H1 (cell line): ENCODE measurements at regions not wholly inside any gene's neighbourhood (a gene's known extent, or its start where the extent isn't known, plus 50 kb on each side); places are given as distances from the start of the nearest gene placed in this dataset.

ENCODE experiments used
- CTCF ChIA-PET: fragments of 300-600 bp; sonication (Branson Sonifier 250); formaldehyde crosslinking; loops from one replicate; lab custom pipeline; 2021; ENCODE audit not compliant: partially characterized antibody; lab: Charles Lee
- POLR2A ChIA-PET: fragments of 300-600 bp; sonication (Branson Sonifier 250); formaldehyde crosslinking; loops from one replicate; lab custom pipeline; 2021; ENCODE audit warnings: inconsistent platforms; ENCODE audit not compliant: partially characterized antibody; lab: Charles Lee
- DNase-seq, 2 experiments: peaks; one replicate each; pipeline versions ENCODE4 v3.0.0 to v3.0.0-alpha.2; 2010 to 2022; ENCODE audit warnings: low spot score in 2 of 2, low read depth in 1 of 2, mixed read lengths in 1 of 2
- FAIRE-seq: peaks from 2 replicates; lab custom pipeline; 2011; peaks lifted over from hg19 to GRCh38; lab: Jason Lieb, UNC
- H2AFZ ChIP-seq: 2 replicates; pipeline ENCODE4 v1.8.1; 2012; ENCODE audit warnings: low read length, inconsistent platforms
- H2AK5ac ChIP-seq: 2 replicates; pipeline ENCODE4 v1.6.1; 2013; ENCODE audit warnings: low read depth, low read length
- H2BK120ac ChIP-seq: replicated peaks from 2 replicates; pipeline ENCODE3; 2013; ENCODE audit warnings: low read depth, low read length, inconsistent platforms
- H2BK12ac ChIP-seq: 2 replicates; pipeline ENCODE4 v1.6.1; 2013; ENCODE audit warnings: low read depth, low read length
- H2BK15ac ChIP-seq: 2 replicates; pipeline ENCODE4 v1.6.1; 2013; ENCODE audit warnings: low read length
- H2BK20ac ChIP-seq: 2 replicates; pipeline ENCODE4 v1.6.1; 2013; ENCODE audit warnings: low read length
- H2BK5ac ChIP-seq: 2 replicates; pipeline ENCODE4 v1.6.1; 2013; ENCODE audit warnings: low read depth, low read length
- H3K14ac ChIP-seq: 2 replicates; pipeline ENCODE4 v1.6.1; 2013; ENCODE audit warnings: inconsistent platforms; ENCODE audit not compliant: insufficient read length
- H3K18ac ChIP-seq: 2 replicates; pipeline ENCODE4 v1.6.1; 2013; ENCODE audit warnings: low read length; ENCODE audit errors: extremely low read depth
- H3K23ac ChIP-seq: 2 replicates; pipeline ENCODE4 v1.6.1; 2013; ENCODE audit warnings: inconsistent platforms; ENCODE audit not compliant: insufficient read length
- H3K23me2 ChIP-seq: 2 replicates; pipeline ENCODE4 v1.6.1; 2013; ENCODE audit warnings: low read depth, low read length
- H3K27ac ChIP-seq: 2 replicates; pipeline ENCODE4 v1.6.1; 2011; ENCODE audit warnings: low read depth, low read length, inconsistent platforms
- H3K27me3 ChIP-seq, 4 experiments: replicated peaks in 1 of 4; 1 replicate in 1 of 4; 2 replicates in 3 of 4; pipeline versions ENCODE4 v1.6.1 to v1.8.1; 2011 to 2013; ENCODE audit warnings: low read length in 3 of 4, mild to moderate bottlenecking in 3 of 4, inconsistent platforms in 2 of 4, mixed read lengths in 2 of 4, moderate library complexity in 1 of 4; ENCODE audit not compliant: control insufficient read depth in 3 of 4, insufficient read depth in 3 of 4; ENCODE audit errors: extremely low read depth in 1 of 4
- H3K36me3 ChIP-seq, 4 experiments: 2 replicates each; pipeline versions ENCODE4 v1.6.1 to v1.8.1; 2011 to 2013; ENCODE audit warnings: mild to moderate bottlenecking in 4 of 4, low read length in 3 of 4, moderate library complexity in 2 of 4, control low read depth in 1 of 4, inconsistent platforms in 1 of 4; ENCODE audit not compliant: insufficient read depth in 4 of 4, control insufficient read depth in 2 of 4
- H3K4ac ChIP-seq: replicated peaks from 2 replicates; pipeline ENCODE3; 2013; ENCODE audit warnings: low read length, low read depth, mixed read lengths, inconsistent platforms; ENCODE audit not compliant: insufficient read length
- H3K4me1 ChIP-seq, 4 experiments: replicated peaks in 1 of 4; 1 replicate in 1 of 4; 2 replicates in 3 of 4; pipeline versions ENCODE4 v1.6.1 to v1.8.1; 2011 to 2013; ENCODE audit warnings: low read length in 3 of 4, inconsistent platforms in 2 of 4, mixed read lengths in 1 of 4; ENCODE audit not compliant: insufficient read depth in 4 of 4, control insufficient read depth in 3 of 4
- H3K4me2 ChIP-seq, 2 experiments: 2 replicates each; pipeline versions ENCODE4 v1.6.1 to v1.8.1; 2011 to 2013; ENCODE audit warnings: low read depth in 2 of 2, low read length in 2 of 2, control low read depth in 1 of 2, inconsistent platforms in 1 of 2, mild to moderate bottlenecking in 1 of 2; ENCODE audit not compliant: insufficient read depth in 1 of 2
- H3K4me3 ChIP-seq, 4 experiments: fragments of 200-600, 300-600 bp in 1 of 4; sonication (generic), shearing (Covaris generic), sonication (Bioruptor Twin) in 1 of 4; 2 replicates each; pipeline versions ENCODE4 v1.5.1 to v1.8.1; 2011 to 2016; ENCODE audit warnings: low read length in 4 of 4, low read depth in 3 of 4, control low read depth in 2 of 4, inconsistent platforms in 2 of 4, mild to moderate bottlenecking in 2 of 4, mixed read lengths in 1 of 4, moderate library complexity in 1 of 4; ENCODE audit not compliant: insufficient read depth in 2 of 4; ENCODE audit errors: extremely low read depth in 1 of 4
- H3K56ac ChIP-seq: replicated peaks from 2 replicates; pipeline ENCODE3; 2013; ENCODE audit warnings: low read depth, mild to moderate bottlenecking, mixed read lengths, low read length, inconsistent platforms; ENCODE audit not compliant: insufficient read length
- H3K79me1 ChIP-seq: 2 replicates; pipeline ENCODE4 v1.6.1; 2013; ENCODE audit warnings: low read depth, low read length, control low read depth
- H3K79me2 ChIP-seq, 2 experiments: 2 replicates each; pipeline versions ENCODE4 v1.6.1 to v1.8.1; 2012 to 2013; ENCODE audit warnings: low read length in 2 of 2, mild to moderate bottlenecking in 2 of 2, inconsistent platforms in 1 of 2; ENCODE audit not compliant: insufficient read depth in 2 of 2, control insufficient read depth in 1 of 2
- H3K9ac ChIP-seq, 4 experiments: replicated peaks in 1 of 4; 1 replicate in 1 of 4; 2 replicates in 3 of 4; pipeline versions ENCODE4 v1.6.1 to v1.8.1; 2011 to 2013; ENCODE audit warnings: low read depth in 3 of 4, low read length in 3 of 4, control low read depth in 2 of 4, mild to moderate bottlenecking in 2 of 4, moderate library complexity in 2 of 4, inconsistent platforms in 1 of 4; ENCODE audit errors: extremely low read depth in 1 of 4
- H3K9me3 ChIP-seq, 2 experiments: 2 replicates each; pipeline versions ENCODE4 v1.6.1 to v1.8.1; 2012 to 2013; ENCODE audit warnings: mild to moderate bottlenecking in 2 of 2, moderate library complexity in 2 of 2, control low read depth in 1 of 2, inconsistent platforms in 1 of 2, low read depth in 1 of 2, low read length in 1 of 2, mixed read lengths in 1 of 2; ENCODE audit not compliant: insufficient read depth in 2 of 2
- H4K20me1 ChIP-seq, 2 experiments: replicated peaks in 1 of 2; 2 replicates each; pipeline versions ENCODE3 to v1.8.1; 2011 to 2013; ENCODE audit warnings: inconsistent platforms in 2 of 2, low read length in 2 of 2, mild to moderate bottlenecking in 1 of 2; ENCODE audit not compliant: insufficient read depth in 2 of 2, control insufficient read depth in 1 of 2
- H4K5ac ChIP-seq: 2 replicates; pipeline ENCODE4 v1.6.1; 2013; ENCODE audit warnings: low read length, low read depth, mixed read lengths, inconsistent platforms; ENCODE audit not compliant: insufficient read length
- H4K8ac ChIP-seq: 2 replicates; pipeline ENCODE4 v1.8.0; 2013; ENCODE audit warnings: mild to moderate bottlenecking, moderate library complexity, low read length, inconsistent platforms; ENCODE audit not compliant: insufficient read depth; ENCODE audit errors: extremely low read depth
- H4K91ac ChIP-seq: replicated peaks from 2 replicates; pipeline ENCODE3; 2013; ENCODE audit warnings: low read length, mixed read lengths, inconsistent platforms; ENCODE audit not compliant: insufficient read length
- CBX8 ChIP-seq: fragments of 300-800, 300-1000 bp; sonication (generic); IDR thresholded peaks from 2 replicates; pipeline ENCODE4 v1.7.1; 2016; ENCODE audit warnings: low read depth, low read length, borderline replicate concordance
- CREB1 ChIP-seq: IDR thresholded peaks from 2 replicates; pipeline ENCODE4 v1.6.1; 2012; ENCODE audit warnings: inconsistent platforms
- FOSL1 ChIP-seq: IDR thresholded peaks from 2 replicates; pipeline ENCODE4 v1.6.1; 2011; ENCODE audit warnings: mild to moderate bottlenecking, low read depth, low read length, moderate library complexity; ENCODE audit not compliant: insufficient read depth
- KDM4A ChIP-seq: IDR thresholded peaks from one replicate; pipeline ENCODE4 v1.7.1; 2012; ENCODE audit warnings: low read depth, mild to moderate bottlenecking, moderate library complexity, low read length, inconsistent platforms; ENCODE audit not compliant: severe bottlenecking
- MAFK ChIP-seq: IDR thresholded peaks from 2 replicates; pipeline ENCODE4 v1.6.1; 2012; ENCODE audit warnings: low read depth, mild to moderate bottlenecking, improper control_type of control experiment, low read length
- NANOG ChIP-seq: IDR thresholded peaks from 2 replicates; pipeline ENCODE4 v1.6.1; 2011; ENCODE audit warnings: low read length, low read depth, mild to moderate bottlenecking, inconsistent platforms; ENCODE audit not compliant: insufficient read depth, poor library complexity, severe bottlenecking
- NRF1 ChIP-seq: IDR thresholded peaks from 2 replicates; pipeline ENCODE4 v1.6.1; 2011; ENCODE audit warnings: mild to moderate bottlenecking, low read depth, low read length, improper control_type of control experiment
- SAP30 ChIP-seq: fragments of 300-600 bp; sonication (generic); IDR thresholded peaks from 2 replicates; pipeline ENCODE4 v1.7.1; 2012; ENCODE audit warnings: low read length, moderate library complexity, mild to moderate bottlenecking, inconsistent platforms; ENCODE audit not compliant: insufficient read depth, insufficient replicate concordance
- TF ChIP-seq, protein P1 (sequence below): IDR thresholded peaks from 2 replicates; pipeline ENCODE4 v1.6.1; 2011; ENCODE audit warnings: low read depth, mild to moderate bottlenecking, low read length; ENCODE audit not compliant: insufficient read depth

DNA sequence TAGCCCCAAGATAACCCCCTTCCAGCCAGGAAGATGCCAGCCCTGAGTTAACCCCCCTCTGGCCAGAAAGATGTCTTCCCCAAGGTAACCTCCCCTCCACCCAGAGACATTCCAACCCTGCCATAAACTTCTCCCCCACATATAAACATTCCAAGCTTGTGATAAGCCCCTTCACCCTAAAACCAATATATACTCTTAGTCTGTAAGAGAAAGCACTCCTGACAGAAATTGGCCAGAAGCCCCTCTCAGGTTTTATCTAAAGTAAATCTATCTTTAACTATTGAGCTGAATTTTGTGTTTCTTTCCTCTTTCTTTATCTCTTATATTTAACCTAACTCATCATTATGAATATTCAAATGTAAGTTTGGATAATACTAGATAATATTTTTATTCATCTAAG is 1775.8 kb upstream of the MIR17HG start:
- POLR2A ChIA-PET, result no interaction called here
- Histone ChIP-seq H3K36me3 (no peaks in the 10 kb centered on the region; a peak in 2 of 8 replicates), H4K20me1 (no peaks in the 10 kb centered on the region), H3K9ac (no peak overlapping the region), H2BK20ac (no peak overlapping the region), H3K4ac (no peak overlapping the region), H3K56ac (no peak overlapping the region), H3K23me2 (no peaks in the 10 kb centered on the region), H2AK5ac (no peak overlapping the region), H4K5ac (no peak overlapping the region), H3K23ac (no peak overlapping the region), H4K91ac (no peak overlapping the region), H3K18ac (no peak overlapping the region), H2BK12ac (no peak overlapping the region), H2BK5ac (no peak overlapping the region), H3K79me1 (no peaks in the 10 kb centered on the region), H3K4me3 (no peak overlapping the region), H3K27ac (no peak overlapping the region), H2BK15ac (no peak overlapping the region), H3K27me3 (no peaks in the 10 kb centered on the region), H2AFZ (no peak overlapping the region), H3K14ac (no peak overlapping the region), H3K9me3 (peaks cover 2 to 6% of the 10 kb centered on the region in 2 experiments; a peak in 1 of 4 replicates), H2BK120ac (no peak overlapping the region), H3K79me2 (no peaks in the 10 kb centered on the region), H3K4me1 (no peaks in the 10 kb centered on the region), H3K4me2 (no peak overlapping the region), H4K8ac (no peak overlapping the region)
- DNase-seq (no peak), FAIRE-seq (no peak)
- CTCF ChIA-PET, result interaction anchor here (1.2 kb wide), 1 partner anchor 1295 kb away, joined by 3 read pairs; no protein-coding TSS in a partner anchor
- no peak for TF ChIP-seq FOSL1
- no peak for TF ChIP-seq NANOG
- TF ChIP-seq MAFK, result no peak
- TF ChIP-seq SAP30, result no peak
- no peak for TF ChIP-seq NRF1
- TF ChIP-seq, protein P1, sequence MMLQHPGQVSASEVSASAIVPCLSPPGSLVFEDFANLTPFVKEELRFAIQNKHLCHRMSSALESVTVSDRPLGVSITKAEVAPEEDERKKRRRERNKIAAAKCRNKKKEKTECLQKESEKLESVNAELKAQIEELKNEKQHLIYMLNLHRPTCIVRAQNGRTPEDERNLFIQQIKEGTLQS, result no peak
- TF ChIP-seq CBX8, result no peak
- TF ChIP-seq KDM4A, result no peak
- TF ChIP-seq CREB1, result no peak
